ENCODE measurements at regions not wholly inside any gene's neighbourhood (a gene's known extent, or its start where the extent isn't known, plus 50 kb on each side); places are given as distances from the start of the nearest gene placed in this dataset.

GRCh38 chr6:56299916-56300315 lies 52.5 kb upstream of the COL21A1 start:
- Histone ChIP-seq H3K4me1 (ENCODE audit: control insufficient read depth in 3 of 3, insufficient read depth in 3 of 3, low read length in 3 of 3) (no peaks in the 10 kb centered on the region), H3K9me3 (ENCODE audit: control insufficient read depth in 3 of 3, low read length in 3 of 3) (peaks cover 0 to 3% (median 0%) of the 10 kb centered on the region in 3 donors), H3K4me3 (ENCODE audit: low read length in 3 of 3) (no peak overlapping the region), H3K27me3 (ENCODE audit: control insufficient read depth in 3 of 3, insufficient read depth in 3 of 3, low read length in 3 of 3) (no peaks in the 10 kb centered on the region), H3K9ac (ENCODE audit: low read depth in 1 of 3, low read length in 3 of 3) (no peak overlapping the region), H3K36me3 (ENCODE audit: control insufficient read depth in 3 of 3, insufficient read depth in 3 of 3, low read length in 3 of 3) (no peaks in the 10 kb centered on the region), H3K27ac (ENCODE audit: low read depth, low read length) (no peak overlapping the region)

- Histone ChIP-seq H3K27me3 (ENCODE audit: control insufficient read depth in 3 of 3, insufficient read depth in 3 of 3, low read length in 3 of 3) (no peaks in the 10 kb centered on the region), H3K27ac (ENCODE audit: low read depth, low read length) (no peak overlapping the region), H3K9me3 (ENCODE audit: control insufficient read depth in 3 of 3, low read length in 3 of 3) (peaks cover 0 to 3% (median 0%) of the 10 kb centered on the region in 3 donors), H3K4me1 (ENCODE audit: control insufficient read depth in 3 of 3, insufficient read depth in 3 of 3, low read length in 3 of 3) (no peaks in the 10 kb centered on the region), H3K36me3 (ENCODE audit: control insufficient read depth in 3 of 3, insufficient read depth in 3 of 3, low read length in 3 of 3) (no peaks in the 10 kb centered on the region), H3K4me3 (ENCODE audit: low read length in 3 of 3) (no peak overlapping the region), H3K9ac (ENCODE audit: low read depth in 1 of 3, low read length in 3 of 3) (no peak overlapping the region)
Observed at GRCh38 chr6:56297022-56297989, 49.9 kb upstream of the COL21A1 start.

Data from skeletal muscle tissue (tissue), 3 donors.